ENCODE measurements at regions not wholly inside any gene's neighbourhood (a gene's known extent, or its start where the extent isn't known, plus 50 kb on each side); places are given as distances from the start of the nearest gene placed in this dataset.

- no peaks in the 10 kb centered on the region for H3K36me3 Mint-ChIP-seq (ENCODE audit: insufficient read depth in 1 of 3, low read depth in 3 of 3)
- Histone ChIP-seq H3T11ph (ENCODE audit: low read length) (no peak overlapping the region), H2BK12ac (ENCODE audit: insufficient read length, low read depth, low read length) (no peak overlapping the region), H4K5ac (ENCODE audit: insufficient read length, low read depth, low read length) (no peak overlapping the region), H2AFZ (ENCODE audit: low read length) (no peak overlapping the region), H3K4ac (ENCODE audit: low read depth, low read length) (no peak overlapping the region), H4K20me1 (ENCODE audit: control insufficient read depth, insufficient read depth, insufficient read length) (no peaks in the 10 kb centered on the region), H3K23ac (ENCODE audit: insufficient read length, low read depth, low read length) (no peak overlapping the region), H3K23me2 (ENCODE audit: insufficient read length, low read depth, low read length, poor library complexity, severe bottlenecking) (no peaks in the 10 kb centered on the region), H3K27ac (ENCODE audit: insufficient read length, low read depth, low read length) (no peak overlapping the region), H2AK5ac (ENCODE audit: insufficient read length, low read length) (no peak overlapping the region), H3K27me3 (ENCODE audit: insufficient read depth, low read length) (no peaks in the 10 kb centered on the region), H4K91ac (ENCODE audit: insufficient read length, low read depth, low read length) (no peak overlapping the region), H3K56ac (ENCODE audit: insufficient read length, low read depth, low read length) (no peak overlapping the region), H3K4me1 (ENCODE audit: insufficient read depth, low read length) (no peaks in the 10 kb centered on the region; the same call in 1 of the 2 replicates), H3K4me2 (ENCODE audit: insufficient read depth, insufficient read length, low read length) (no peak overlapping the region), H3K9me3 (ENCODE audit: control insufficient read depth, low read depth, low read length) (no peaks in the 10 kb centered on the region), H3K79me1 (ENCODE audit: insufficient read depth, low read depth, low read length, poor library complexity, severe bottlenecking) (no peaks in the 10 kb centered on the region), H3K14ac (ENCODE audit: insufficient read depth, low read length) (no peak overlapping the region), H3K9ac (ENCODE audit: extremely low read depth, insufficient read length, low read length) (no peak overlapping the region), H3K18ac (ENCODE audit: insufficient read length, low read depth, low read length) (no peak overlapping the region), H2BK20ac (ENCODE audit: low read depth, low read length, poor library complexity, severe bottlenecking) (no peak overlapping the region), H4K8ac (replicated peaks; ENCODE audit: insufficient read length, low read depth, low read length) (no peak overlapping the region), H2BK120ac (ENCODE audit: low read depth, low read length, poor library complexity, severe bottlenecking) (no peak overlapping the region), H2BK15ac (ENCODE audit: low read depth, low read length) (no peak overlapping the region), H3K79me2 (ENCODE audit: insufficient read depth, low read length) (no peaks in the 10 kb centered on the region), H2BK5ac (ENCODE audit: insufficient read length, low read length) (no peak overlapping the region)
- no peaks in the 10 kb centered on the region for H3K4me1 Mint-ChIP-seq
- no peaks in the 10 kb centered on the region for H3K27me3 Mint-ChIP-seq (ENCODE audit: low read depth)
- H3K4me3 Mint-ChIP-seq, result no peak overlapping the region
- H3K9me3 Mint-ChIP-seq, result no peaks in the 10 kb centered on the region
- TF ChIP-seq CTCF (conservative IDR thresholded peaks at IDR 0.05), result no peak
- H3K27ac Mint-ChIP-seq, result no peak overlapping the region
- DNase-seq, result no peak
- WGBS (ENCODE audit: extremely low coverage, insufficient read length, low lambda C conversion rate), result no CpG with 5 or more reads among the region's 2 CpGs
Measured at GRCh38 chr2:147076634-147077033, 768.2 kb upstream of the ACVR2A start.
